Liver (tissue), 8 donors: ENCODE measurements at regions not wholly inside any gene's neighbourhood (a gene's known extent, or its start where the extent isn't known, plus 50 kb on each side); places are given as distances from the start of the nearest gene placed in this dataset.

Experiments used
- DNase-seq: peaks from one replicate; pipeline ENCODE4 v3.0.0-alpha.2; 2017; ENCODE audit warnings: low spot score
- H3K27ac ChIP-seq, 2 donors: one replicate each; pipeline ENCODE4 v1.7.0; 2013; ENCODE audit warnings: inconsistent platforms in 2 of 2, low read length in 2 of 2, control low read depth in 1 of 2, low read depth in 1 of 2, mild to moderate bottlenecking in 1 of 2
- H3K27me3 ChIP-seq, 4 donors: one replicate each; pipeline versions ENCODE4 v1.6.1 to v1.7.0; 2013; ENCODE audit warnings: low read length in 3 of 4, inconsistent platforms in 1 of 4, mild to moderate bottlenecking in 1 of 4, moderate library complexity in 1 of 4; ENCODE audit not compliant: control insufficient read depth in 4 of 4, insufficient read depth in 4 of 4
- H3K36me3 ChIP-seq, 4 donors: one replicate each; pipeline versions ENCODE4 v1.6.1 to v1.7.0; 2013; ENCODE audit warnings: low read length in 3 of 4, mild to moderate bottlenecking in 3 of 4, low read depth in 1 of 4, moderate library complexity in 1 of 4; ENCODE audit not compliant: control insufficient read depth in 4 of 4, insufficient read depth in 3 of 4
- H3K4me1 ChIP-seq, 4 donors: one replicate each; pipeline versions ENCODE4 v1.6.1 to v1.7.0; 2013; ENCODE audit warnings: low read length in 3 of 4, mild to moderate bottlenecking in 3 of 4, moderate library complexity in 1 of 4; ENCODE audit not compliant: control insufficient read depth in 4 of 4, insufficient read depth in 4 of 4
- H3K4me3 ChIP-seq, 3 donors: one replicate each; pipeline versions ENCODE4 v1.6.1 to v1.7.0; 2013; ENCODE audit warnings: low read length in 3 of 3, control low read depth in 1 of 3, low read depth in 1 of 3, mild to moderate bottlenecking in 1 of 3
- H3K9ac ChIP-seq, 2 donors: one replicate each; pipeline ENCODE4 v1.7.0; 2013; ENCODE audit warnings: low read length in 2 of 2, mild to moderate bottlenecking in 2 of 2, moderate library complexity in 2 of 2, control low read depth in 1 of 2, low read depth in 1 of 2
- H3K9me3 ChIP-seq, 4 donors: one replicate each; pipeline versions ENCODE4 v1.6.1 to v1.7.0; 2013; ENCODE audit warnings: low read length in 3 of 4; ENCODE audit not compliant: control insufficient read depth in 4 of 4
- ATF3 ChIP-seq: IDR thresholded peaks from 2 replicates; pipeline ENCODE4 v1.6.1; 2016; ENCODE audit warnings: antibody characterized with exemption
- CTCF ChIP-seq: fragments of 150-350 bp; IDR thresholded peaks from 2 replicates; pipeline ENCODE4 v1.5.1; 2017; ENCODE audit warnings: improper control_type of control experiment, low read depth, low read length; ENCODE audit not compliant: missing input control
- EGR1 ChIP-seq, 2 donors: IDR thresholded peaks; 2 replicates each; pipeline ENCODE4 v1.6.1; 2016 to 2018; ENCODE audit warnings: antibody characterized with exemption in 2 of 2, low read depth in 2 of 2
- FOXA1 ChIP-seq: IDR thresholded peaks from 2 replicates; pipeline ENCODE4 v1.6.1; 2016; ENCODE audit warnings: antibody characterized with exemption
- FOXA2 ChIP-seq: IDR thresholded peaks from 2 replicates; pipeline ENCODE4 v1.6.1; 2016; ENCODE audit warnings: antibody characterized with exemption
- GABPA ChIP-seq, 2 donors: IDR thresholded peaks in 1 of 2; conservative IDR thresholded peaks in 1 of 2; 2 replicates each; pipeline ENCODE4 v1.6.1; 2016; ENCODE audit warnings: antibody characterized with exemption in 2 of 2, mild to moderate bottlenecking in 1 of 2, moderate library complexity in 1 of 2
- HNF4A ChIP-seq, 2 donors: conservative IDR thresholded peaks; 2 replicates each; pipeline ENCODE4 v1.6.1; 2016; ENCODE audit warnings: antibody characterized with exemption in 2 of 2, mild to moderate bottlenecking in 2 of 2
- HNF4G ChIP-seq: IDR thresholded peaks from 2 replicates; pipeline ENCODE4 v1.6.1; 2016; ENCODE audit warnings: antibody characterized with exemption
- JUND ChIP-seq, 2 donors: IDR thresholded peaks; 2 replicates each; pipeline ENCODE4 v1.6.1; 2016; ENCODE audit warnings: antibody characterized with exemption in 2 of 2
- NR2F2 ChIP-seq: IDR thresholded peaks from 2 replicates; pipeline ENCODE4 v1.6.1; 2016; ENCODE audit warnings: antibody characterized with exemption
- RAD21 ChIP-seq, 2 donors: IDR thresholded peaks; 2 replicates each; pipeline ENCODE4 v1.6.1; 2016; ENCODE audit warnings: antibody characterized with exemption in 2 of 2, mild to moderate bottlenecking in 2 of 2
- RXRA ChIP-seq, 2 donors: IDR thresholded peaks; 2 replicates each; pipeline ENCODE4 v1.6.1; 2017 to 2018; ENCODE audit warnings: antibody characterized with exemption in 2 of 2, mild to moderate bottlenecking in 1 of 2
- SP1 ChIP-seq: IDR thresholded peaks from 2 replicates; pipeline ENCODE4 v1.6.1; 2018; ENCODE audit warnings: antibody characterized with exemption, mild to moderate bottlenecking
- TAF1 ChIP-seq: conservative IDR thresholded peaks from 2 replicates; pipeline ENCODE4 v1.6.1; 2016; ENCODE audit warnings: antibody characterized with exemption, mild to moderate bottlenecking
- YY1 ChIP-seq: IDR thresholded peaks from 2 replicates; pipeline ENCODE4 v1.6.1; 2016; ENCODE audit warnings: antibody characterized with exemption, mild to moderate bottlenecking
- ZBTB33 ChIP-seq: IDR thresholded peaks from 2 replicates; pipeline ENCODE4 v1.6.1; 2016; ENCODE audit warnings: antibody characterized with exemption
- WGBS: extraction: QIAGEN DNeasy Blood & Tissue Kit; methylation state at CpG from one replicate; pipeline ENCODE4 v1.1.7; 2013; 5-methylcytosine and 5-hydroxymethylcytosine counted together
- TF ChIP-seq, protein P1 (sequence below): IDR thresholded peaks from 2 replicates; pipeline ENCODE4 v1.6.1; 2016; ENCODE audit warnings: antibody characterized with exemption
- TF ChIP-seq, protein P2 (sequence below): IDR thresholded peaks from 2 replicates; pipeline ENCODE4 v1.6.1; 2016; ENCODE audit warnings: antibody characterized with exemption, mild to moderate bottlenecking
- donor health status: healthy.
- donor health status: healthy.
- donor health status: healthy.
- donor health status: healthy.
- donor health status: healthy.

DNA sequence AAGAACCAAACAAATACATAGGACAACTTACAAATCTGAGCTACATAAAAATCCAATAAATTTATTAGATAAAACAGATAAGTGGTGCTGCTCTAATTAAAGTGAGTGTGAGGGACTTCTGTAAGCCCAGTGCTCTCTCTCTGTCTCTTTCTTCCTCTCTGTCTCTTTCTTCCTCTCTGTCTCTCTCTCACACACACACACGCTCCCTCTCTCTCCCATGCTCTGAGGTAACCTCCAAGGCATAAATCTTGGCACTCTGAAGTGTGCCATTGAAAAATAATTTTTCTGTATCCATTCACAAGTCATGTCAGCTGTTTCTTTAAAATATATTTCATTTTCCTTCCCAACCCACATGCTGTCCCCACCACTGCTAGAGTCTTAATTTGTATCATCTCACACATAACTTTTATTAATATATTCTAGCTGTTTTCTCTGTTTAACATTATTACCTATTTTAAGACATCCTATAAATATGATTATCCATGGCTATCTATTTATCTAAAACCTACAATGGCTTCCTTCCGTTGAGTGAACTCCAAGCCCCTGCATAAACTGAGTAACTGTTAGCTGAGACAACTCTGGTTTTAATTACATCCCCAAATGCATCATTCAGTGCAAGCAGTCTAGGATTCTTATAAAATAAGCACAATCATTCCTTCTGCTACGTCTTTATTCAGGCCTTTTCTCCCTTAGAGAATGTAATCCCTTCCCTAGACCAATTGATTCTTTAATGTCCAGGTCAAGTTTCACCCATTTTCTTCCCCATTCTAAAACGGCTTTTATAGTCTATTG is 57.4 kb upstream of the SLC5A12 start:
- H3K4me1 ChIP-seq: no peaks in the 10 kb centered on the region
- no peak for TF ChIP-seq ZBTB33
- no peaks in the 10 kb centered on the region for H3K27me3 ChIP-seq
- WGBS: 85% methylated on average over 4 of the region's 4 CpGs
- H3K9ac ChIP-seq: no peak overlapping the region
- no peak for DNase-seq
- H3K27ac ChIP-seq: no peak overlapping the region
- H3K4me3 ChIP-seq: no peak overlapping the region
- H3K9me3 ChIP-seq: peaks cover 0 to 4% (median 3%) of the 10 kb centered on the region in 4 donors
- H3K36me3 ChIP-seq: no peaks in the 10 kb centered on the region

- no peak overlapping the region for H3K4me3 ChIP-seq
- H3K4me1 ChIP-seq: no peaks in the 10 kb centered on the region
- DNase-seq: no peak
- WGBS: 89% methylated on average over 3 of the region's 3 CpGs
- H3K27ac ChIP-seq: no peak overlapping the region
- no peaks in the 10 kb centered on the region for H3K36me3 ChIP-seq
- no peaks in the 10 kb centered on the region for H3K27me3 ChIP-seq
- no peak for TF ChIP-seq NR2F2
- no peak for TF ChIP-seq HNF4A (conservative IDR thresholded peaks at IDR 0.05)
- TF ChIP-seq, protein P1, sequence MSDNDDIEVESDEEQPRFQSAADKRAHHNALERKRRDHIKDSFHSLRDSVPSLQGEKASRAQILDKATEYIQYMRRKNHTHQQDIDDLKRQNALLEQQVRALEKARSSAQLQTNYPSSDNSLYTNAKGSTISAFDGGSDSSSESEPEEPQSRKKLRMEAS: no peak
- TF ChIP-seq EGR1 (IDR thresholded peaks at IDR 0.05; ENCODE audit: low read depth in 2 of 2): no peak
- no peak for TF ChIP-seq CTCF
- no peak for TF ChIP-seq FOXA1
- TF ChIP-seq YY1: no peak
- TF ChIP-seq, protein P2, sequence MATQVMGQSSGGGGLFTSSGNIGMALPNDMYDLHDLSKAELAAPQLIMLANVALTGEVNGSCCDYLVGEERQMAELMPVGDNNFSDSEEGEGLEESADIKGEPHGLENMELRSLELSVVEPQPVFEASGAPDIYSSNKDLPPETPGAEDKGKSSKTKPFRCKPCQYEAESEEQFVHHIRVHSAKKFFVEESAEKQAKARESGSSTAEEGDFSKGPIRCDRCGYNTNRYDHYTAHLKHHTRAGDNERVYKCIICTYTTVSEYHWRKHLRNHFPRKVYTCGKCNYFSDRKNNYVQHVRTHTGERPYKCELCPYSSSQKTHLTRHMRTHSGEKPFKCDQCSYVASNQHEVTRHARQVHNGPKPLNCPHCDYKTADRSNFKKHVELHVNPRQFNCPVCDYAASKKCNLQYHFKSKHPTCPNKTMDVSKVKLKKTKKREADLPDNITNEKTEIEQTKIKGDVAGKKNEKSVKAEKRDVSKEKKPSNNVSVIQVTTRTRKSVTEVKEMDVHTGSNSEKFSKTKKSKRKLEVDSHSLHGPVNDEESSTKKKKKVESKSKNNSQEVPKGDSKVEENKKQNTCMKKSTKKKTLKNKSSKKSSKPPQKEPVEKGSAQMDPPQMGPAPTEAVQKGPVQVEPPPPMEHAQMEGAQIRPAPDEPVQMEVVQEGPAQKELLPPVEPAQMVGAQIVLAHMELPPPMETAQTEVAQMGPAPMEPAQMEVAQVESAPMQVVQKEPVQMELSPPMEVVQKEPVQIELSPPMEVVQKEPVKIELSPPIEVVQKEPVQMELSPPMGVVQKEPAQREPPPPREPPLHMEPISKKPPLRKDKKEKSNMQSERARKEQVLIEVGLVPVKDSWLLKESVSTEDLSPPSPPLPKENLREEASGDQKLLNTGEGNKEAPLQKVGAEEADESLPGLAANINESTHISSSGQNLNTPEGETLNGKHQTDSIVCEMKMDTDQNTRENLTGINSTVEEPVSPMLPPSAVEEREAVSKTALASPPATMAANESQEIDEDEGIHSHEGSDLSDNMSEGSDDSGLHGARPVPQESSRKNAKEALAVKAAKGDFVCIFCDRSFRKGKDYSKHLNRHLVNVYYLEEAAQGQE: no peak
- no peak for TF ChIP-seq FOXA2
- no peak for TF ChIP-seq RAD21 (IDR thresholded peaks at IDR 0.05)
- TF ChIP-seq ATF3: no peak
- no peak for TF ChIP-seq GABPA (IDR thresholded peaks at IDR 0.05 in 1 of 2, conservative IDR thresholded peaks at IDR 0.05 in 1 of 2)
- no peak for TF ChIP-seq TAF1
- no peak for TF ChIP-seq SP1
- no peak for TF ChIP-seq HNF4G
- TF ChIP-seq RXRA (IDR thresholded peaks at IDR 0.05): no peak
- TF ChIP-seq ZBTB33: no peak
- no peak for TF ChIP-seq JUND (IDR thresholded peaks at IDR 0.05)
- peaks cover 0 to 7% (median 5%) of the 10 kb centered on the region in 4 donors for H3K9me3 ChIP-seq
- no peak overlapping the region for H3K9ac ChIP-seq
These were observed 58.7 kb upstream of the SLC5A12 start for GRCh38 chr11:26780376-26781085.
